ENCODE measurements at regions not wholly inside any gene's neighbourhood (a gene's known extent, or its start where the extent isn't known, plus 50 kb on each side); places are given as distances from the start of the nearest gene placed in this dataset.

DNA sequence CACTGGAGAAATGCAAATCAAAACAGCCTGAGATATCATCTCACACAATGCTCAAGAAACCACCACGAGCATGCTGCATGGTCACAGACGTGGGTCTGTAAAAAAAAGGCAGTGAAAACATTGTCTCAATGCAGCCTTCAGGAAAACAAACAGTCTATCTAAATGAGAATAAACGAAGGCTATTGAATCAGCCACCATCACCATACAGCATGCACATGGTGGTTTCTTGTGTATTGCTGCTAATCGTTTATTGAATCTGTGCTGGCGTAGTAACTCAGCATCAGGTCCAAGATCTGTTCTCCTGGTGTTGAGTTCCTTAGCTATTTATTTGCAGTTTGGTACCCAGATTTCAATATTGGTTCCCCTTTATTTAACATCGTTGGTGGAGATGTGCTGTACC lies 1115.0 kb downstream of the CDH18 start:
- no peak for DNase-seq
- no peak overlapping the region for H3K27ac ChIP-seq (ENCODE audit: low read depth, low read length)
- no peak overlapping the region for H2AK5ac ChIP-seq (ENCODE audit: low read length)
- no peaks in the 10 kb centered on the region for H3K9me3 ChIP-seq (ENCODE audit: insufficient read depth, low read depth, low read length)
- no peak overlapping the region for H2BK12ac ChIP-seq (ENCODE audit: low read length)
- H2AFZ ChIP-seq (ENCODE audit: insufficient read depth, low read length, poor library complexity): no peak overlapping the region
- H3K18ac ChIP-seq (ENCODE audit: low read length): no peak overlapping the region
- no peak overlapping the region for H3K14ac ChIP-seq (ENCODE audit: low read length)
- no peak overlapping the region for H4K8ac ChIP-seq (ENCODE audit: low read depth, low read length)
- no peak overlapping the region for H4K91ac ChIP-seq (ENCODE audit: low read depth, low read length)
- no peaks in the 10 kb centered on the region for H3K36me3 ChIP-seq (ENCODE audit: control insufficient read depth in 1 of 2, insufficient read depth in 2 of 2, low read length in 2 of 2)
- WGBS (ENCODE audit: extremely low coverage, insufficient coverage, insufficient read length): no CpG with 5 or more reads among the region's 6 CpGs
- no peak overlapping the region for H3K4me3 ChIP-seq (ENCODE audit: low read depth, low read length)
- H3K4ac ChIP-seq (ENCODE audit: low read depth, low read length): no peak overlapping the region
- H3K79me1 ChIP-seq (ENCODE audit: low read length): no peaks in the 10 kb centered on the region
- no peaks in the 10 kb centered on the region for H3K27me3 ChIP-seq (ENCODE audit: insufficient read depth, low read length)
- no peak overlapping the region for H3K4me2 ChIP-seq (ENCODE audit: low read length)
- H4K12ac ChIP-seq (ENCODE audit: low read depth, low read length): no peak overlapping the region
- no peaks in the 10 kb centered on the region for H3K4me1 ChIP-seq (ENCODE audit: control insufficient read depth in 1 of 2, insufficient read depth in 2 of 2, low read length in 2 of 2)
- no peak overlapping the region for H2BK5ac ChIP-seq (ENCODE audit: low read depth, low read length, poor library complexity)
- no peaks in the 10 kb centered on the region for H3K79me2 ChIP-seq (ENCODE audit: control insufficient read depth, insufficient read depth, low read length, poor library complexity)
- no peak overlapping the region for H2BK120ac ChIP-seq (ENCODE audit: insufficient read depth, low read length, poor library complexity)
- H3K9ac ChIP-seq (ENCODE audit: low read length): no peak overlapping the region
- no peak overlapping the region for H3K23ac ChIP-seq (ENCODE audit: low read length)

- no CpG with 5 or more reads among the region's 1 CpG for WGBS (ENCODE audit: extremely low coverage, insufficient coverage, insufficient read length)
- DNase-seq: no peak
- Histone ChIP-seq H3K79me2 (ENCODE audit: control insufficient read depth, insufficient read depth, low read length, poor library complexity) (no peaks in the 10 kb centered on the region), H3K4ac (ENCODE audit: low read depth, low read length) (no peak overlapping the region), H3K9me3 (ENCODE audit: insufficient read depth, low read depth, low read length) (no peaks in the 10 kb centered on the region), H2AK5ac (ENCODE audit: low read length) (no peak overlapping the region), H4K12ac (ENCODE audit: low read depth, low read length) (no peak overlapping the region), H2BK120ac (ENCODE audit: insufficient read depth, low read length, poor library complexity) (no peak overlapping the region), H2BK5ac (ENCODE audit: low read depth, low read length, poor library complexity) (no peak overlapping the region), H3K4me2 (ENCODE audit: low read length) (no peak overlapping the region), H2BK12ac (ENCODE audit: low read length) (no peak overlapping the region), H3K36me3 (ENCODE audit: control insufficient read depth in 1 of 2, insufficient read depth in 2 of 2, low read length in 2 of 2) (no peaks in the 10 kb centered on the region), H3K27me3 (ENCODE audit: insufficient read depth, low read length) (no peaks in the 10 kb centered on the region), H3K23ac (ENCODE audit: low read length) (no peak overlapping the region), H3K18ac (ENCODE audit: low read length) (no peak overlapping the region), H3K14ac (ENCODE audit: low read length) (no peak overlapping the region), H2AFZ (ENCODE audit: insufficient read depth, low read length, poor library complexity) (no peak overlapping the region), H4K91ac (ENCODE audit: low read depth, low read length) (no peak overlapping the region), H3K4me1 (ENCODE audit: control insufficient read depth in 1 of 2, insufficient read depth in 2 of 2, low read length in 2 of 2) (no peaks in the 10 kb centered on the region), H3K9ac (ENCODE audit: low read length) (no peak overlapping the region), H3K27ac (ENCODE audit: low read depth, low read length) (no peak overlapping the region), H3K79me1 (ENCODE audit: low read length) (no peaks in the 10 kb centered on the region), H3K4me3 (ENCODE audit: low read depth, low read length) (no peak overlapping the region), H4K8ac (ENCODE audit: low read depth, low read length) (no peak overlapping the region)
Observed at GRCh38 chr5:18876565-18876964, 1111.4 kb downstream of the CDH18 start.

DNA sequence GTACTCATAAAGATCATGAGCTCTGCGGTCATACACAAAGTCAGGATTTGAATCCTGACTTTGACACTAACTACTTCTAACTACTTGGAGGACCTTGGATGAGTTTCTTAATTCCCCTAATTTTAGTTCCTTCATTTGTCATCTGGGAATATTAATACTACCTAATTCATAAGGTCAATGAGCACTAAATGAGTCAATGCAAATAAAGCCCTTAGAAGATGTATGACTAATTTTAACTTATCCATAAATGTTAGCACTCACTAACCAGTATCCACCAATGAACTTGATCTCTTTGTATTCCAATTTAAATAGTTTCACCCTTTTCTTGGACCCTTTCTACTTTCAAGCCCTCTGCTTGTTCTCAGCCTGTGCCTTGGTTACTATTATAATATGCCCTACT lies 1106.4 kb downstream of the CDH18 start:
- H4K8ac ChIP-seq (ENCODE audit: low read depth, low read length): no peak overlapping the region
- H2BK12ac ChIP-seq (ENCODE audit: low read length): no peak overlapping the region
- no peak overlapping the region for H3K23ac ChIP-seq (ENCODE audit: low read length)
- H2BK120ac ChIP-seq (ENCODE audit: insufficient read depth, low read length, poor library complexity): no peak overlapping the region
- H3K27me3 ChIP-seq (ENCODE audit: insufficient read depth, low read length): no peaks in the 10 kb centered on the region
- no peak overlapping the region for H4K91ac ChIP-seq (ENCODE audit: low read depth, low read length)
- H3K4me3 ChIP-seq (ENCODE audit: low read depth, low read length): no peak overlapping the region
- H3K36me3 ChIP-seq (ENCODE audit: control insufficient read depth in 1 of 2, insufficient read depth in 2 of 2, low read length in 2 of 2): no peaks in the 10 kb centered on the region
- no peak overlapping the region for H2AFZ ChIP-seq (ENCODE audit: insufficient read depth, low read length, poor library complexity)
- no CpG with 5 or more reads among the region's 1 CpG for WGBS (ENCODE audit: extremely low coverage, insufficient coverage, insufficient read length)
- H3K79me2 ChIP-seq (ENCODE audit: control insufficient read depth, insufficient read depth, low read length, poor library complexity): no peaks in the 10 kb centered on the region
- H3K4ac ChIP-seq (ENCODE audit: low read depth, low read length): no peak overlapping the region
- H3K27ac ChIP-seq (ENCODE audit: low read depth, low read length): no peak overlapping the region
- H4K12ac ChIP-seq (ENCODE audit: low read depth, low read length): no peak overlapping the region
- H3K4me1 ChIP-seq (ENCODE audit: control insufficient read depth in 1 of 2, insufficient read depth in 2 of 2, low read length in 2 of 2): no peaks in the 10 kb centered on the region
- no peak for DNase-seq
- no peak overlapping the region for H3K9ac ChIP-seq (ENCODE audit: low read length)
- no peak overlapping the region for H2BK5ac ChIP-seq (ENCODE audit: low read depth, low read length, poor library complexity)
- H3K14ac ChIP-seq (ENCODE audit: low read length): no peak overlapping the region
- no peak overlapping the region for H3K4me2 ChIP-seq (ENCODE audit: low read length)
- no peaks in the 10 kb centered on the region for H3K9me3 ChIP-seq (ENCODE audit: insufficient read depth, low read depth, low read length)
- no peak overlapping the region for H3K18ac ChIP-seq (ENCODE audit: low read length)
- no peaks in the 10 kb centered on the region for H3K79me1 ChIP-seq (ENCODE audit: low read length)
- H2AK5ac ChIP-seq (ENCODE audit: low read length): no peak overlapping the region

DNA sequence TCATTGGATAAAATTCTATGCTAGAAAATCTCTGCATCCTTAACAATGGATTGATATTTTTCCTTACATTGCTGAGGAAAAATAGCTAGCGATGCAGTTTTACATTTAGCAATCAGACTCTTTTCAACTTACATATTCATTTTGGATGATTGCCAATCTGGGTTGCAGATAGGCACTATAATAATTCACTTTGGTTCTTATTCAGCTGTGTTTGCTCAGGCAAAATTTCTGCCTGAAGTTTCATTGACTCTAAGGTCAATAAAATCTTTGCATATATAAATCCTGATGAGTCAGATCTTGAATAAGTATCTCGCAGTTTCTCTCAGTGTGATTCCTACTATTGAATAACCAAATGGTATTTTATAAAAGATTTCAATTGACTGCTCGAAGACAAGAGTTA lies 1105.8 kb downstream of the CDH18 start:
- Histone ChIP-seq H3K23ac (ENCODE audit: low read length) (no peak overlapping the region), H3K9ac (ENCODE audit: low read length) (no peak overlapping the region)

More for the DNA sequence above, 1105.8 kb downstream of the CDH18 start:
- Histone ChIP-seq H3K14ac (ENCODE audit: low read length) (no peak overlapping the region), H4K8ac (ENCODE audit: low read depth, low read length) (no peak overlapping the region), H2BK12ac (ENCODE audit: low read length) (no peak overlapping the region), H3K9me3 (ENCODE audit: insufficient read depth, low read depth, low read length) (no peaks in the 10 kb centered on the region), H3K4me2 (ENCODE audit: low read length) (no peak overlapping the region), H2BK120ac (ENCODE audit: insufficient read depth, low read length, poor library complexity) (no peak overlapping the region), H3K4ac (ENCODE audit: low read depth, low read length) (no peak overlapping the region), H2AK5ac (ENCODE audit: low read length) (no peak overlapping the region), H2BK5ac (ENCODE audit: low read depth, low read length, poor library complexity) (no peak overlapping the region), H3K79me1 (ENCODE audit: low read length) (no peaks in the 10 kb centered on the region), H3K27ac (ENCODE audit: low read depth, low read length) (no peak overlapping the region), H4K12ac (ENCODE audit: low read depth, low read length) (no peak overlapping the region), H4K91ac (ENCODE audit: low read depth, low read length) (no peak overlapping the region), H3K18ac (ENCODE audit: low read length) (no peak overlapping the region), H3K36me3 (ENCODE audit: control insufficient read depth in 1 of 2, insufficient read depth in 2 of 2, low read length in 2 of 2) (no peaks in the 10 kb centered on the region), H3K4me3 (ENCODE audit: low read depth, low read length) (no peak overlapping the region), H3K4me1 (ENCODE audit: control insufficient read depth in 1 of 2, insufficient read depth in 2 of 2, low read length in 2 of 2) (no peaks in the 10 kb centered on the region), H2AFZ (ENCODE audit: insufficient read depth, low read length, poor library complexity) (no peak overlapping the region), H3K79me2 (ENCODE audit: control insufficient read depth, insufficient read depth, low read length, poor library complexity) (no peaks in the 10 kb centered on the region), H3K27me3 (ENCODE audit: insufficient read depth, low read length) (no peaks in the 10 kb centered on the region)
- no peak for DNase-seq
- WGBS (ENCODE audit: extremely low coverage, insufficient coverage, insufficient read length): no CpG with 5 or more reads among the region's 3 CpGs

Measured in trophoblast cell (in vitro differentiated cells and primary cell).